B cell (primary cell): ENCODE measurements at regions not wholly inside any gene's neighbourhood (a gene's known extent, or its start where the extent isn't known, plus 50 kb on each side); places are given as distances from the start of the nearest gene placed in this dataset.

Experiments
- ATAC-seq: fragments of 200-7000 bp; cut with Tn5 transposase; one replicate; pipeline ENCODE4 v1.10.0; 2021; ENCODE audit warnings: low read depth, mild to moderate bottlenecking, moderate number of reproducible peaks, moderate library complexity
- CTCF ChIA-PET: fragments of 350-600 bp; sonication (Branson Sonifier 250); formaldehyde crosslinking; loops from one replicate; lab custom pipeline; 2021; ENCODE audit warnings: antibody characterized with exemption, inconsistent platforms; lab: Charles Lee
- POLR2A ChIA-PET: fragments of 350-600 bp; sonication (Branson Sonifier 250); formaldehyde crosslinking; loops from one replicate; lab custom pipeline; 2021; ENCODE audit warnings: antibody characterized with exemption; lab: Charles Lee
- DNase-seq: peaks from one replicate; pipeline ENCODE4 v3.0.0; 2013
- H2AFZ ChIP-seq: 2 replicates; pipeline ENCODE4 v1.6.1; 2012; ENCODE audit warnings: mild to moderate bottlenecking, low read depth, low read length; ENCODE audit not compliant: insufficient read depth, poor library complexity, severe bottlenecking
- H3K27ac ChIP-seq, 2 donors: 1 replicate in 1 of 2; 2 replicates in 1 of 2; pipeline ENCODE4 v1.5.1; 2012 to 2013; ENCODE audit warnings: low read length in 2 of 2, mild to moderate bottlenecking in 2 of 2, moderate library complexity in 1 of 2
- H3K27me3 ChIP-seq, 4 experiments: fragments of 200-600 bp in 1 of 4; sonication (generic) in 1 of 4; replicated peaks in 1 of 4; 1 replicate in 2 of 4; 2 replicates in 2 of 4; pipeline versions ENCODE4 v1.6.1 to v1.7.0; 2013 to 2016; ENCODE audit warnings: low read length in 3 of 4, mild to moderate bottlenecking in 2 of 4, mixed read lengths in 1 of 4, moderate library complexity in 1 of 4; ENCODE audit not compliant: insufficient read depth in 4 of 4, control insufficient read depth in 3 of 4; ENCODE audit errors: control extremely low read depth in 1 of 4
- H3K36me3 ChIP-seq, 2 experiments: replicated peaks in 1 of 2; 1 replicate in 1 of 2; 2 replicates in 1 of 2; pipeline versions ENCODE4 v1.6.1 to v1.7.1; 2013; ENCODE audit warnings: low read length in 1 of 2; ENCODE audit not compliant: insufficient read depth in 2 of 2, control insufficient read depth in 1 of 2; ENCODE audit errors: control extremely low read depth in 1 of 2, extremely low read depth in 1 of 2
- H3K4me1 ChIP-seq, 2 donors: fragments of 200-600 bp in 1 of 2; sonication (generic) in 1 of 2; 1 replicate in 1 of 2; 2 replicates in 1 of 2; pipeline versions ENCODE4 v1.5.1 to v1.6.1; 2013 to 2017; ENCODE audit warnings: low read length in 2 of 2; ENCODE audit not compliant: control insufficient read depth in 2 of 2, insufficient read depth in 2 of 2
- H3K4me2 ChIP-seq: replicated peaks from 2 replicates; pipeline ENCODE3; 2012; ENCODE audit warnings: mild to moderate bottlenecking, low read depth, low read length; ENCODE audit not compliant: poor library complexity, severe bottlenecking
- H3K4me3 ChIP-seq, 5 experiments: fragments of 200-600 bp in 1 of 5; sonication (generic) in 1 of 5; 1 replicate in 3 of 5; 2 replicates in 2 of 5; pipeline versions ENCODE4 v1.5.1 to v1.7.0; 2011 to 2016; ENCODE audit warnings: low read length in 4 of 5, mild to moderate bottlenecking in 4 of 5, low read depth in 2 of 5, control low read depth in 1 of 5, moderate library complexity in 1 of 5; ENCODE audit not compliant: insufficient read depth in 1 of 5; ENCODE audit errors: control extremely low read depth in 1 of 5, extremely low read depth in 1 of 5
- H3K79me2 ChIP-seq: fragments of 200-600 bp; sonication (generic); one replicate; pipeline ENCODE4 v1.6.0; 2016; ENCODE audit warnings: low read length; ENCODE audit not compliant: control insufficient read depth, insufficient read depth
- H3K9ac ChIP-seq: fragments of 200-600 bp; sonication (generic); 2 replicates; pipeline ENCODE4 v1.6.1; 2017; ENCODE audit warnings: mild to moderate bottlenecking, low read length, moderate library complexity
- H3K9me3 ChIP-seq, 3 donors: one replicate each; pipeline versions ENCODE4 v1.6.1 to v1.7.1; 2013; ENCODE audit warnings: low read length in 2 of 3; ENCODE audit not compliant: control insufficient read depth in 2 of 3, insufficient read depth in 1 of 3; ENCODE audit errors: control extremely low read depth in 1 of 3
- H4K20me1 ChIP-seq: 2 replicates; pipeline ENCODE4 v1.6.0; 2012; ENCODE audit warnings: mild to moderate bottlenecking, low read length; ENCODE audit not compliant: insufficient read depth, control insufficient read depth, poor library complexity, severe bottlenecking
- H3K27ac Mint-ChIP-seq: one replicate; pipeline ENCODE4 v1.8.0; 2021; ENCODE audit warnings: mixed read lengths
- H3K27me3 Mint-ChIP-seq: one replicate; pipeline ENCODE4 v1.8.0; 2021; ENCODE audit warnings: mixed read lengths
- H3K4me1 Mint-ChIP-seq: one replicate; pipeline ENCODE4 v1.8.0; 2021; ENCODE audit warnings: mixed read lengths
- H3K4me3 Mint-ChIP-seq: one replicate; pipeline ENCODE4 v1.8.0; 2021; ENCODE audit warnings: mixed read lengths
- H3K9me3 Mint-ChIP-seq: one replicate; pipeline ENCODE4 v1.8.0; 2022; ENCODE audit warnings: mixed read lengths; ENCODE audit not compliant: insufficient read depth
- EZH2 ChIP-seq: IDR thresholded peaks from 2 replicates; pipeline ENCODE4 v1.6.1; 2012; ENCODE audit warnings: borderline replicate concordance, low read depth, mild to moderate bottlenecking, moderate library complexity, low read length; ENCODE audit not compliant: insufficient read depth, poor library complexity, severe bottlenecking
- WGBS: methylation state at CpG from one replicate; pipeline ENCODE4 v1.1.5; 2013; ENCODE audit warnings: missing lambda C conversion rate; ENCODE audit not compliant: insufficient coverage; 5-methylcytosine and 5-hydroxymethylcytosine counted together
- intact Hi-C: fragments of 100-400 bp; cut with micrococcal nuclease; formaldehyde crosslinking; loops from one replicate; pipeline ENCODE4 v1.10.0; 2022
- TF ChIP-seq, protein P1 (sequence below): fragments of 200-600 bp; IDR thresholded peaks from one replicate; pipeline ENCODE4 v1.8.0; 2022; ENCODE audit warnings: antibody characterized with exemption, mild to moderate bottlenecking

DNA sequence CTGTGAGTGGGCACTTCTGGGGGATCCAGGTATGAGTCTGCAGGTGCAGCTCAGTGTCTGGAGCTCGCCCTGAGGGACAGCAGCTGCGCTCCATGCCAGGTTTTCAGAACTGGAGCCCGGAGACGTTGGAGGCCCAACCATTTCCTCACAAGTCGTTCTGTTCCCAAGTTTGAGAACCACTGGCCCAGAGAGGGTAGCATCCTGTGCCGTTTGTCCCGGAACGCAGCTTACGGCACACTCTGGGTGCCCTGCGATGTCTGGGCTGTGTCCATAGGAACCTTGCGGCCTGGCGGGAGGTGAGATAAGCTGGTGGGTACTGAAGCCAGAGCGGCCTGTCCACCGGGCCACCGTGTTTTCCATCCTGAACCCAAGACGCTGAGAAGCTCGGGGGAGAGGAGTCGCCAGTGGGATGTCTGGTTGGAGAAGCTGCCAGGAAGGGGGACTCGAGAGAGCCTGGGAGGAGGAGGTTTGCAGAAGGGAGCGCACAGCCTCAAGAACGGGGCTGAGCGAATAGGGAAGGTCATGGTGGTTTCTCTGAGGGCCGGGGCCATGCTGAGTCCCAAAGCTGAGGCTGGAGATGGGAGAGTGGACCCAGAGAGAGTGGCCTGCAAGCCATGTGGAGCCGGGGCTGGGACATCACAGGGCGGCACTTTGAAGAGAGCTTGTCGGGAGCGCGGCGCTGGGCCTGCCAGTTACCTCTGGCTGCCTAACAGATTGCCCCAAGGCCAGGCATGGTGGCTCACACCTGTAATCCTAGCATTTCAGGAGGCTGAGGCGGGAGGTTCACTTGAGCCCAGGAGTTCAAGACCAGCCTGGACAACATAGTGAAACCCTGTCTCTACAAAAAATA, 211.0 kb upstream of the GSE1 start:
- no peaks in the 10 kb centered on the region for H3K4me1 ChIP-seq
- POLR2A ChIA-PET = no interaction called here
- no peak overlapping the region for H3K9ac ChIP-seq
- CTCF ChIA-PET = interaction anchor here (1.0 kb wide), 1 partner anchor 16 kb away, joined by 3 read pairs; no protein-coding TSS in a partner anchor
- no peak overlapping the region for H3K27ac ChIP-seq
- H3K4me3 Mint-ChIP-seq = no peak overlapping the region
- no peak for TF ChIP-seq EZH2
- TF ChIP-seq, protein P1, sequence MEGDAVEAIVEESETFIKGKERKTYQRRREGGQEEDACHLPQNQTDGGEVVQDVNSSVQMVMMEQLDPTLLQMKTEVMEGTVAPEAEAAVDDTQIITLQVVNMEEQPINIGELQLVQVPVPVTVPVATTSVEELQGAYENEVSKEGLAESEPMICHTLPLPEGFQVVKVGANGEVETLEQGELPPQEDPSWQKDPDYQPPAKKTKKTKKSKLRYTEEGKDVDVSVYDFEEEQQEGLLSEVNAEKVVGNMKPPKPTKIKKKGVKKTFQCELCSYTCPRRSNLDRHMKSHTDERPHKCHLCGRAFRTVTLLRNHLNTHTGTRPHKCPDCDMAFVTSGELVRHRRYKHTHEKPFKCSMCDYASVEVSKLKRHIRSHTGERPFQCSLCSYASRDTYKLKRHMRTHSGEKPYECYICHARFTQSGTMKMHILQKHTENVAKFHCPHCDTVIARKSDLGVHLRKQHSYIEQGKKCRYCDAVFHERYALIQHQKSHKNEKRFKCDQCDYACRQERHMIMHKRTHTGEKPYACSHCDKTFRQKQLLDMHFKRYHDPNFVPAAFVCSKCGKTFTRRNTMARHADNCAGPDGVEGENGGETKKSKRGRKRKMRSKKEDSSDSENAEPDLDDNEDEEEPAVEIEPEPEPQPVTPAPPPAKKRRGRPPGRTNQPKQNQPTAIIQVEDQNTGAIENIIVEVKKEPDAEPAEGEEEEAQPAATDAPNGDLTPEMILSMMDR = no peak
- H3K9me3 ChIP-seq = peaks cover 0 to 5% (median 0%) of the 10 kb centered on the region in 3 donors
- DNase-seq (no peak), ATAC-seq (no peak)
- H3K27me3 ChIP-seq = peaks cover 0 to 3% (median 0%) of the 10 kb centered on the region in 4 experiments
- intact Hi-C loops = no loop called here
- no peaks in the 10 kb centered on the region for H3K4me1 Mint-ChIP-seq
- H3K27me3 Mint-ChIP-seq = peaks cover 11% of the 10 kb centered on the region
- H3K4me2 ChIP-seq = no peak overlapping the region
- 95% methylated on average over 30 of the region's 30 CpGs for WGBS
- H3K9me3 Mint-ChIP-seq = no peaks in the 10 kb centered on the region
- H3K79me2 ChIP-seq = no peaks in the 10 kb centered on the region
- no peaks in the 10 kb centered on the region for H3K36me3 ChIP-seq
- H4K20me1 ChIP-seq = no peaks in the 10 kb centered on the region
- H3K4me3 ChIP-seq = no peak overlapping the region
- no peak overlapping the region for H3K27ac Mint-ChIP-seq
- no peak overlapping the region for H2AFZ ChIP-seq
